Colonic mucosa (tissue), 4 donors: ENCODE measurements at regions not wholly inside any gene's neighbourhood (a gene's known extent, or its start where the extent isn't known, plus 50 kb on each side); places are given as distances from the start of the nearest gene placed in this dataset.

Experiments used
- DNase-seq: peaks from one replicate; pipeline ENCODE4 v3.0.0-alpha.2; 2020
- H3K27ac ChIP-seq: fragments of 200-600 bp; one replicate; pipeline ENCODE4 v1.8.0; 2021
- H3K27me3 ChIP-seq: fragments of 200-600 bp; one replicate; pipeline ENCODE4 v1.8.0; 2021
- H3K36me3 ChIP-seq: fragments of 200-600 bp; one replicate; pipeline ENCODE4 v1.8.0; 2021
- H3K4me1 ChIP-seq: fragments of 200-600 bp; one replicate; pipeline ENCODE4 v1.8.0; 2021; ENCODE audit warnings: mild to moderate bottlenecking
- H3K4me3 ChIP-seq: fragments of 200-600 bp; one replicate; pipeline ENCODE4 v1.8.0; 2021
- H3K9ac ChIP-seq, 2 donors: one replicate each; pipeline ENCODE4 v1.7.0; 2013; ENCODE audit warnings: control low read depth in 2 of 2, low read depth in 2 of 2, low read length in 2 of 2
- H3K9me3 ChIP-seq: fragments of 200-600 bp; one replicate; pipeline ENCODE4 v1.8.0; 2021
- intact Hi-C: fragments of 100-400 bp; cut with DNase I; formaldehyde crosslinking; loops from one replicate; pipeline ENCODE4 v1.14.1; 2022
- TF ChIP-seq, protein P1 (sequence below): fragments of 200-600 bp; IDR thresholded peaks from one replicate; pipeline ENCODE4 v1.8.0; 2022; ENCODE audit warnings: antibody characterized with exemption, mild to moderate bottlenecking
- donor health status: healthy.
- donor health status: DM: no; HTN: no; CAD: no.
- donor health status: DM: no; HTN: no; CAD: no.

DNA sequence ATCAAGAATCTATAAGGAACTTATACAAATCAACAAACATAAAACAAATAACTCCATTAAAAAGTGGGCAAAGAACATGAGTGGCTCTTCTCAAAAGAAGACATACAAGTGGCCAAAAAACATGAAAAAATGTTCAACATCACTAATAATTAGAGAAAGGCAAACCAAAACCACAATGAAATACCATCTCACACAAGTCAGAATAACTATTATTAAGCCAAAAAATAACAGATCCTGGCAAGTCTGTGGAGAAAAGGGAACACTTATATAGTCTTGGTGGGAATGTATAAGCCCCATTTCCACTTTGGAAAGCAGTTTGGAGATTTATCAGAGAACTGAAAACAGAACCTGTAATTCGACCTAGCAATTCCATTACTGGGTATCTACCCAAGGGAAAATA is 921.0 kb downstream of the KCNA4 start:
- Histone ChIP-seq H3K9ac (no peak overlapping the region), H3K36me3 (no peaks in the 10 kb centered on the region), H3K27me3 (no peaks in the 10 kb centered on the region), H3K4me1 (no peaks in the 10 kb centered on the region), H3K4me3 (no peak overlapping the region), H3K9me3 (no peaks in the 10 kb centered on the region), H3K27ac (no peak overlapping the region)
- TF ChIP-seq, protein P1, sequence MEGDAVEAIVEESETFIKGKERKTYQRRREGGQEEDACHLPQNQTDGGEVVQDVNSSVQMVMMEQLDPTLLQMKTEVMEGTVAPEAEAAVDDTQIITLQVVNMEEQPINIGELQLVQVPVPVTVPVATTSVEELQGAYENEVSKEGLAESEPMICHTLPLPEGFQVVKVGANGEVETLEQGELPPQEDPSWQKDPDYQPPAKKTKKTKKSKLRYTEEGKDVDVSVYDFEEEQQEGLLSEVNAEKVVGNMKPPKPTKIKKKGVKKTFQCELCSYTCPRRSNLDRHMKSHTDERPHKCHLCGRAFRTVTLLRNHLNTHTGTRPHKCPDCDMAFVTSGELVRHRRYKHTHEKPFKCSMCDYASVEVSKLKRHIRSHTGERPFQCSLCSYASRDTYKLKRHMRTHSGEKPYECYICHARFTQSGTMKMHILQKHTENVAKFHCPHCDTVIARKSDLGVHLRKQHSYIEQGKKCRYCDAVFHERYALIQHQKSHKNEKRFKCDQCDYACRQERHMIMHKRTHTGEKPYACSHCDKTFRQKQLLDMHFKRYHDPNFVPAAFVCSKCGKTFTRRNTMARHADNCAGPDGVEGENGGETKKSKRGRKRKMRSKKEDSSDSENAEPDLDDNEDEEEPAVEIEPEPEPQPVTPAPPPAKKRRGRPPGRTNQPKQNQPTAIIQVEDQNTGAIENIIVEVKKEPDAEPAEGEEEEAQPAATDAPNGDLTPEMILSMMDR, result no peak
- intact Hi-C loops, result no loop called here
- DNase-seq, result no peak

DNA sequence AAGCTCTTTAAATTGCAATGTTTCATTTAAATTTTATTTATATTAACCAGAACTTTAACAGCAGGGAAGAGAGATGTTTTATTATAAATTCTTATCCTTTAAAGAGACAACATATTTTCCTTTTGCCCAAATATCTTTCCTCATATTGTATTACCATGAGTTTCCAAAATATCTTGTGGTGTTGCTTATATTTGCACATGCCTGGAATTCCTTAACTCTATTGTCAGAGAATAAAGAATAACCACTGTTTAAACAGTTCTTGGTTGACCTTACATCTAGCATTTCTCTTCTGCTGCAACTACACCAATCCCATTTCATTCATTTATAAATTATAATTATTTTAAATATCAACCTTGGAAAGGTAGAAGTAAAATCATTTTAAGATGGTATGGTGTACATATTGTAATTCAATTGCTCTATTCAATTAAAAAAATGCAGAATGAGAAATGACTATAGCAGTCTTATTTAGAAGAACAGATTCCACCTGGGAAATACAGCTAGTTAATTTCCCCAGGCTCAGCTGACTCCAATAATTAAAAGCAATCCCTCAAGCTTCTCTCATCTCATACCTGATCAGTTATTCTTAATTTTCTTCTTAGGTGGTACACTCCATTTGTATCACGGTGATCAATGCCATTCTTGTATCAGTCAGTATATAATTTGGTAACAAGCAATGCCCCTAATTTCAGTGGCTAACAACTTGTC is 923.3 kb downstream of the KCNA4 start:
- no peak for DNase-seq
- TF ChIP-seq, protein P1, result no peak
- intact Hi-C loops, result no loop called here
- Histone ChIP-seq H3K9me3 (no peaks in the 10 kb centered on the region), H3K27me3 (no peaks in the 10 kb centered on the region), H3K4me3 (no peak overlapping the region), H3K4me1 (no peaks in the 10 kb centered on the region), H3K9ac (no peak overlapping the region), H3K27ac (no peak overlapping the region), H3K36me3 (no peaks in the 10 kb centered on the region)

DNA sequence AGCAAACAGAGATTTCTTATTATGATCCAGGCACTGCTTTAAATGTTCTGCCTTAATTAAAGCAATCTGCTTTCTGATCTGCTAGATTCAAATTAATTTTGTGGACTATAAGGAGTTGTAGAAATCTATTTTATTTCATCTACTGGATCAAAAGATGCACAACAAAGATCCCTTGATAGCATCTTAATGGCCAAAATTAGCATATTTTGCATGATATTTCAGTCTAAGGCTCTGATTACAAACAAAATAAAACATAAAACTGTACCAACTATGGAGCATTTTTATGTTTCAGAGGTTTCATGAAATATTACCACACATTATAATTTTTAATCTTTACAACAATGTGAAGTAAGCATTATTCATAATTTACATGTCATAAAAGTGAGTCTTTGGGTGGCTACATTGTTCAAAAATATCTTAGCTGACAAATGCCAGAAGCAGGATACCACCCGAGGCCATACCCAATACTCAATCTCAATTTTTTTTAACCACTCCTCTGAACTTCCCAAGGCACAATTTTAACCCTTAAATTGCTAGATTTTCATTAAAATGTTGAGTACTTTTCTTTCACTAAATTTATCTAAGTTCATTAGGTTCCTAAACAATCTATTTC is 929.5 kb downstream of the KCNA4 start:
- intact Hi-C loops, result no loop called here

DNA sequence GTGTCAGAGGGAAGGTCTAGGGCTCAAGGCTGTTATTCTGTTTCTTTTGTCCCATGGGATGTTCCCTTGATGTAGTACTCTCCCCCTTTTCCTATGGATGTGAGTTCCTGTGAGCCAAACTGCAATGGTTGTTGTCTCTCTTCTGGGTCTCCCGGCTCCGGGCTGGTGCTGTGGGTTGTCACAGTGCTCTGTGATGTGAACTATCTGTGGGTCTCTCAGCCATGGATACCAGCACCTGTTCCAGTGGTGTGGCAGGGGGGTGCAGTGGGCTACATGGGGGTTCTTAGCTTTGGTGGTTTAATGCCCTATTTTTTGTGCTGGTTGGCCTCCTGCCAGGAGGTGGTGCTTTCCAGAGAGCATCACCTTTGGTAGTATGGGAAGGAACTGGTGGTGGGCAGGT is 941.1 kb downstream of the KCNA4 start:
- no peaks in the 10 kb centered on the region for H3K27me3 ChIP-seq

More for the DNA sequence above, 929.5 kb downstream of the KCNA4 start:
- Histone ChIP-seq H3K9ac (no peak overlapping the region), H3K4me1 (no peaks in the 10 kb centered on the region), H3K4me3 (no peak overlapping the region), H3K27me3 (no peaks in the 10 kb centered on the region), H3K9me3 (no peaks in the 10 kb centered on the region), H3K36me3 (no peaks in the 10 kb centered on the region), H3K27ac (no peak overlapping the region)
- TF ChIP-seq, protein P1, result no peak
- DNase-seq, result no peak

DNA sequence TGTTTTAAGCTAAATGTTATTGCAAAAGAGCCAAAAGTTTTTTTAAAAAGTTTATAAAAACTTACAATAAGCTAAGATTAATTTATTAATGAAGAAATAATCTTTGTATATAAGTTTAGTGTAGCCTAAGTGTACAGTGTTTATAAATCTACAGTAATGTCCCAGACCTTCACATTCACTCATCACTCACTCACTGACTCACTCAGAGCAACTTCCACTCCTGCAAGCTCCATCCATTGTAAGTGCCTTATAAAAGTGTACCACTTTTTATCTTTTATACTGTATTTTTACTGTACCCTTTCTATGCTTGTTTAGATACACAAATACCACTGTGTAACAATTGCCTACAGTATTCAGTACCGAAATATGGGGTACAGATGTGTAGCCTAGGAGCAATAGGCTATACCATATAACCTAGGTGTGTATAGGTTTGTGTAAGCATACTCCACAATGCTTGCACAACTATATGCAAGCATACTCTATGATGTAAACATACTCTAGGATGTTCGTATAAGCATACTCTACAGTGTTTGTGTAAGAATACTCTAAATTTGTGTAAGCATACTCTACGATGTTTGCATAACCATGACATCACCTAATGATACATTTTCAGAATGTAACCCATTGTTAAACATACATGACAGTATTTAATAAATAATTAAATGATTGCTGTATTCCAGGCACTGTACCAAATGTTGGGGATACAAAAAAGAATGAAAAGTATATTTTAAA is 953.0 kb downstream of the KCNA4 start:
- TF ChIP-seq, protein P1, result no peak

More for the DNA sequence above, 941.1 kb downstream of the KCNA4 start:
- H3K36me3 ChIP-seq, result no peaks in the 10 kb centered on the region
- intact Hi-C loops, result no loop called here
- no peaks in the 10 kb centered on the region for H3K4me1 ChIP-seq
- no peak overlapping the region for H3K27ac ChIP-seq
- DNase-seq, result no peak
- H3K4me3 ChIP-seq, result no peak overlapping the region
- no peak overlapping the region for H3K9ac ChIP-seq
- no peaks in the 10 kb centered on the region for H3K9me3 ChIP-seq
- TF ChIP-seq, protein P1, result no peak

More for the DNA sequence above, 953.0 kb downstream of the KCNA4 start:
- DNase-seq, result no peak
- Histone ChIP-seq H3K4me1 (no peaks in the 10 kb centered on the region), H3K27ac (no peak overlapping the region), H3K27me3 (no peaks in the 10 kb centered on the region), H3K9ac (no peak overlapping the region), H3K9me3 (no peaks in the 10 kb centered on the region), H3K36me3 (no peaks in the 10 kb centered on the region), H3K4me3 (no peak overlapping the region)
- intact Hi-C loops, result no loop called here
